ENCODE measurements at regions not wholly inside any gene's neighbourhood (a gene's known extent, or its start where the extent isn't known, plus 50 kb on each side); places are given as distances from the start of the nearest gene placed in this dataset.
"Not testable (repeated sequence)": the region's sequence is repeated elsewhere in the genome, so short reads cannot be mapped to it uniquely, and the experiment has no call there.

DNA sequence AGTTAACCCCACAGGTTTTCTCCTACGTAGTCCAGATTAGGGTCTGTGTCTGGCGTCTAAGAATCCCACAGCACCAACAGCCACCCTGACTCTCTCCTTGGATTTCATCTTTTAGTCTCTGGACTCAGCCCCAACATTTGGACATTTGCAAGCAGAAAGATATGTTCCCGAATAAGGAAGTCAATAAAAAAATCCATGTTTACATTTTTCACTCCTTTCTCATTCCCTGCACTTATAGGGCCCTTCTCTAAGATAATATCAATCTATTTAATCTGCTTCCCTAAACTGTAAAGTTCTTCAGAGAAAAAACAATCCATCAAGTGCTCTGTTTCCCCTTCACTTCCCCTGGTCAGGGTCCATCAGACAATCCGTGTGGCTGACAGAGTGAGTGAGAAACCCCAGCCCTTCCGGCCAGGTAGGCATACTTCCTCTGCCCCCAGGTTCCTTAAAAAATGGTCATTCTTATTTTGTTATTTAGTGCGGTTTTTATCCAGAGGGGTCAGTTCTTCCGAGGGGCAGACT, 105.9 kb upstream of the CDC42BPA start:
- no peak for ATAC-seq
- Mint-ChIP-seq H3K36me3 (no peaks in the 10 kb centered on the region), H3K27ac (no peak overlapping the region), H3K27me3 (peaks cover 11 to 25% (median 22%) of the 10 kb centered on the region in 5 donors), H3K4me3 (no peak overlapping the region), H3K9me3 (no peaks in the 10 kb centered on the region), H3K4me1 (peaks cover 0 to 2% (median 0%) of the 10 kb centered on the region in 4 donors)
- DNase-seq = no peak
- POLR2A ChIA-PET = no interaction called here

DNA sequence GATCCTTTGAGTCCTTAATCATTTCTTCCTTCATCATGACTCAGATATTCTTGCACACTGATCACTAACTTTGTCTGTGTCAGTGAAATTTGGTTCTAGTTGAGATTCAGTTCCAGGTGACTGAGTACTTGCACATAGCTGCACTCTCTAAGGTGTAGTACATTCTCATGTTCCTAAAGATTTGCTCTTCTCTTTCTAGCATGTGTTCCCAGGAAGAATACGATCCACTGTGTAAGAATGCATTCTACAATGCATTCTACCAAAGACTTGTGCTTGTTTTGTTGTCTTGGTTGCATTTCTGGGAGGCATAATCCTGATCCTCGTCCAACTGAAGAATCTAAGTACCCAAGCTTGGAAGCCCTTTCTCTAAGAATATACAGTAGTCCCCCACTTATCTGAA, 104.3 kb upstream of the CDC42BPA start:
- H3K36me3 Mint-ChIP-seq = no peaks in the 10 kb centered on the region
- H3K4me1 Mint-ChIP-seq = peaks cover 0 to 2% (median 0%) of the 10 kb centered on the region in 4 donors
- ATAC-seq = no peak
- POLR2A ChIA-PET = no interaction called here
- H3K9me3 Mint-ChIP-seq = no peaks in the 10 kb centered on the region
- no peak overlapping the region for H3K4me3 Mint-ChIP-seq
- no peak overlapping the region for H3K27ac Mint-ChIP-seq
- H3K27me3 Mint-ChIP-seq = peaks cover 11 to 23% (median 18%) of the 10 kb centered on the region in 5 donors
- no peak for DNase-seq

DNA sequence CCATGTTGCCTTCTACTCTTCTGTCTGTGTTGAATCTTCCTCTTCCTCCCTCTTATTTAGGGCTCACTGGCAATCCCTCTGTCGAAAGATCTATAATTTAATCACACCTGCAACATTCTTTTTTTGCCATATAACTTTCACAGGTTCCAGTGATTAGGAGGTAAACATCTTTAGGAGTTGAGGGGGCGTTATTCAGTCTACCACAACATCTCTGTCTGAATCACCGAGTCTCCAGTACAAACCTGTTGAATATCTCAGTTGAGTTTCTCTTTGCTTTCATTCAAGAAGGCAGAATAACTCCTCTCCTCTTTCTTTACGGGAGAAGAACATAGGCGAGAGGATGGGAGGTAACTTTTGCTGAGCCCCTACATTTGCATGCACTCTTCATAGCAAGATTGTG, 101.9 kb upstream of the CDC42BPA start:
- Mint-ChIP-seq H3K9me3 (no peaks in the 10 kb centered on the region), H3K4me1 (peaks cover 0 to 2% (median 0%) of the 10 kb centered on the region in 4 donors), H3K27ac (no peak overlapping the region), H3K27me3 (peaks cover 8 to 27% (median 17%) of the 10 kb centered on the region in 5 donors), H3K4me3 (no peak overlapping the region), H3K36me3 (no peaks in the 10 kb centered on the region)
- ATAC-seq = no peak
- DNase-seq = no peak
- POLR2A ChIA-PET = no interaction called here

DNA sequence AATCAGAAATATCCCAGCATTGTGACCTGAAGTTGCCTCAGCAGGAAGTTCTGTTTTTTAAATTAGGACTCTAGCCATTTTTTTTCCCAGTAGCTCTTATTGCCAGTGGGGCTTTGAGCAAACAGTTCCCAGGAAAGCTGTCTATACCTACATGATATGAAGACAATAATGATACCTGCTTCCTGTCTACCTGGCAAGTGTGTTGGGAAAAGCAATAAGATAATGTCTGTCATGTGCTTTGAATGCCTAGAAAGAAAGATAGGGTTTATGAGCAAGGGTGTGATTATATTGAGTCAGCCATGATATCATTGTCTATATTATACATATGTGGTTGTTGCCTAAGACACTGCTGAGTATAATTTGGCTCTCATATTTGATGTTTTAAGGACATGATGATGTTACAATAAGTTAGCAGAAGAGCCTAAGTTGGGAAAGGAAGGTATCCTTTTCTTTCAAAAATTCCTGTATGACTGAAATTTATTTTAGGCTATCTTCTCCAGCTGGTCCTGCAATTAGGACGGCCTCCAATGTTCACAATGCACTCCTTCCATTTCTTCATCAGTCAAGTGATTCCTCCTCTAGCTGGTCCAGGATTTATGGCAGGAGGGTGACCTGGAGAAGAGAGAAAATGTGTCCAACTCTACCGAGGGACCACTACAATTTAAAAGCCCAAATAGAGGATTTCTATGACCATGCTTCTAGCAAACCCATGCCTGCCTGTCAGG, 99.6 kb upstream of the CDC42BPA start:
- Mint-ChIP-seq H3K4me1 (peaks cover 0 to 2% (median 0%) of the 10 kb centered on the region in 4 donors), H3K36me3 (no peaks in the 10 kb centered on the region), H3K9me3 (no peaks in the 10 kb centered on the region), H3K4me3 (no peak overlapping the region), H3K27me3 (peaks cover 7 to 28% (median 12%) of the 10 kb centered on the region in 5 donors), H3K27ac (no peak overlapping the region)
- POLR2A ChIA-PET = no interaction called here
- ATAC-seq = no peak
- no peak for DNase-seq

DNA sequence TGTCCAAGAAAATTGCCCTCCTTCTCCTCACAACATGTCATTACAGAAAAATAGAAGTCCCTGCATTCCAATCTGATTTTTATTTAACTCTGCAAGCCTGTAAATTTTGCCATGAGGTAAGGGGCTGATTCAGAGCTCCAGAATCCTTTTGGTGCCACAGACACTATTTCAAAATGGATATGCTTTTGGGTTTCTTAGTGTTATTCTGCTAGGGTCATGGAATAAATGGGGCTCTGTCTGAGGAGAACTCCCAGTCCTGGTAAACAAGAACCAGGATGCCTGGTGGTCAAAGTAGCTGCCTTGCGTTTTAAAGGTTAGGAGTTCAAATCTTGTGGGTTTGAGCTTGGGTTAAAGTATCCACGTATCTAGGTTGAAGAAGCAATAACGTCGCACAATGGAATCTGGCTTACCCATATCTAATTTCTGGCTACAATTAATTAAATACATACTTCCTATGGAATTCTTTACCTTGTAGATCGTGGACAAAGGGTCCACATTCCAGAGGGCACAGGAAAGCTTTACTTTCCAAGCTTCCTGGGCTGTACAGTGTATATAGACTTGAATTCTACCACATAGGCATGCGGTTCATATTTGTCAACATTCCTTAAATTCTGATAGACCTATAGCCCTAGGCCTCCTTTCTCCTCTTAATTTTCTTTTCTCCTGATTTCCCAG, 98.0 kb upstream of the CDC42BPA start:
- no peaks in the 10 kb centered on the region for H3K9me3 Mint-ChIP-seq
- no peak overlapping the region for H3K27ac Mint-ChIP-seq
- H3K4me3 Mint-ChIP-seq = no peak overlapping the region
- peaks cover 3 to 26% (median 8%) of the 10 kb centered on the region in 5 donors for H3K27me3 Mint-ChIP-seq
- POLR2A ChIA-PET = no interaction called here
- DNase-seq (no peak), ATAC-seq (no peak)
- peaks cover 0 to 2% (median 0%) of the 10 kb centered on the region in 4 donors for H3K4me1 Mint-ChIP-seq
- no peaks in the 10 kb centered on the region for H3K36me3 Mint-ChIP-seq

DNA sequence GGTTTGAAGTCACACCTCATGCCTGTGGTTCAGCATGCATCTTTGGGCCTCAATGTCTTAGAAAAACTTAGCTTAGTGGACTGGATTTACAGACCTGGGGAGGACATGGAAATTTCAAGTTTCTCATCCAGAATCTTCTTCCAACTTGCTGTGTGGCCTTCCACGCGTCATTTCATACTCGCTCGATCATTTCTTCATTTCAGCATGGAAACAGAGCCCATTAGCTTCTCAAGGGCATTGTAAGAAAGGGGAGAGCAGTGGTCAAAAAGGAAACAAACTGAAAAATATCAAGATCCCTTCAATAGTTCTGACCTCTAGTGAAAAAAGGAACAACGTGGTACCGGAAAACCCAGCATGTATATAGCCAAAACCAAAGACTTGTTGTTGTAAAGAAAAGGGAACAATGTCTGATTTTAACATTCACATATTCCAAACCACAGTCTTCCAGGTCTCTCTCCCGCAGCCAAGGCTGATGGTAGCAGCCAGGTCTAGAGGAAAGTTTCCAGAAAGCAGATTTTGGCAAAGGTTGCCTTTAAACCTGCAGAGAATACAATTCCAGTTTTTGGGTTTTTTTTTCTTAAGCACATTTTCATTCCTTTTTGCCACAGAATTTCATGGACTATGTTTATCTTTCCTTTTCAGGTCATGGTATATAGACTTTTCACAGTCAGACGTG, 97.0 kb upstream of the CDC42BPA start:
- H3K4me1 Mint-ChIP-seq = peaks cover 0 to 2% (median 0%) of the 10 kb centered on the region in 4 donors
- POLR2A ChIA-PET = no interaction called here
- ATAC-seq = no peak
- H3K27me3 Mint-ChIP-seq = peaks cover 3 to 33% (median 15%) of the 10 kb centered on the region in 5 donors
- no peak overlapping the region for H3K4me3 Mint-ChIP-seq
- H3K36me3 Mint-ChIP-seq = no peaks in the 10 kb centered on the region
- DNase-seq = no peak
- H3K9me3 Mint-ChIP-seq = no peaks in the 10 kb centered on the region
- no peak overlapping the region for H3K27ac Mint-ChIP-seq

DNA sequence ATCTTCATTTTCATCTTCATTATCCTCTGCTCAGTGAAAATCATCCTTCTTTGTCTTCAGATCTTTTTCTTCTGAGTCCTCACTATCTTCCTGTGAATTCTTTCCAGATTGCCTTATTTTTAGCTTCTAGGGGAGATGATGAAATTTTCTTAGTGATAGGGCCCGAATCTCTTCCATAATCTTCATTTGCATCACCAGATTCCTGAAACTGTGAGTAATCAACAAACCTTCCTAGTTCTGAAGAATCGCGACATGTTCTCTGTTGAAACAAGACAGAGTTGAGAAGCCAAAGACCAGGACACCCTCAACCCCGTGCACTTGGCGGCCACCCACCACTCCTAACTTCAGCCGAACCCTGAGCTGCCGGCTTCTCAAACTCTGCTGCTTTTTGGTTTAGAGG, 92.8 kb upstream of the CDC42BPA start:
- POLR2A ChIA-PET = no interaction called here
- H3K27me3 Mint-ChIP-seq = peaks cover 5 to 43% (median 28%) of the 10 kb centered on the region in 5 donors
- H3K9me3 Mint-ChIP-seq = peaks cover 0 to 21% (median 3%) of the 10 kb centered on the region in 9 donors

DNA sequence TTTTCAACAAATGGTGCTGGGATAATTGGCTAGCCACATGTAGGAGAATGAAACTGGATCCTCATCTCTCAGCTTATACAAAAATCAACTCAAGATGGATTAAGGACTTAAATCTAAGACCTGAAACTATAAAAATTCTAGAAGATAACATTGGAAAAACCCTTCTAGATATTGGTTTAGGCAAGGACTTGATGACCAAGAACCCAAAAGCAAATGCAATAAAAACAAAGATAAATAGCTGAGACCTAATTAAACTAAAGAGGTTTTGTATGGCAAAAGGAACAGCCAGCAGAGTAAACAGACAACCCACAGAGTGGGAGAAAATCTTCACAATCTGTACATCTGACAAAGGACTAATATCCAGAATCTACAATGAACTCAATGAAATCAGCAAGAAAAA, 88.0 kb upstream of the CDC42BPA start:
- POLR2A ChIA-PET, H3K36me3 Mint-ChIP-seq, H3K4me3 Mint-ChIP-seq, ATAC-seq, DNase-seq, H3K4me1 Mint-ChIP-seq, H3K27ac Mint-ChIP-seq: not testable (repeated sequence)
- Mint-ChIP-seq H3K27me3 (peaks cover 12 to 58% (median 36%) of the 10 kb centered on the region in 5 donors), H3K9me3 (peaks cover 0 to 21% (median 8%) of the 10 kb centered on the region in 9 donors)

More for the DNA sequence above, 92.8 kb upstream of the CDC42BPA start:
- ATAC-seq = no peak
- Mint-ChIP-seq H3K4me3 (no peak overlapping the region), H3K27ac (no peak overlapping the region), H3K36me3 (no peaks in the 10 kb centered on the region), H3K4me1 (no peaks in the 10 kb centered on the region)
- DNase-seq = no peak

DNA sequence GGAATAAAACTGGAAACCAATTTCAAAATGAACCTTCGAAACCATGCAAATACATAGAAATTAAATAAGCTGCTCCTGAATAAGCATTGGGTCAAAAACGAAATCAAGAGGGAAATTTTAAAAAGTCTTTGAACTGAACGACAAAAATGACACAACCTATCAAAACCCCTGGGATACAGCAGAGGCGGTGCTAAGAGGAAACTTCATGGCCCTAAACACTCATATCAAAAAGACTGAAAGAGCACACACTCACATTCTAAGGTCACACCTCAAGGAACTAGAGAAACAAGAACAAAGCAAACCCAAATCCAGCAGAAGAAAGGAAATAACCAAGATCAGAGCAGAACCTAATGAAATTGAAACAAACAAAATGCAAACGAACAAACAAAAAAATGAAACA, 85.2 kb upstream of the CDC42BPA start:
- H3K27ac Mint-ChIP-seq = no peak overlapping the region
- peaks cover 19 to 49% (median 37%) of the 10 kb centered on the region in 5 donors for H3K27me3 Mint-ChIP-seq
- DNase-seq (no peak), ATAC-seq (no peak)
- no peak overlapping the region for H3K4me3 Mint-ChIP-seq
- POLR2A ChIA-PET = no interaction called here
- H3K4me1 Mint-ChIP-seq = no peaks in the 10 kb centered on the region
- peaks cover 0 to 25% (median 9%) of the 10 kb centered on the region in 9 donors for H3K9me3 Mint-ChIP-seq
- peaks cover 0 to 8% (median 4%) of the 10 kb centered on the region in 3 donors for H3K36me3 Mint-ChIP-seq

DNA sequence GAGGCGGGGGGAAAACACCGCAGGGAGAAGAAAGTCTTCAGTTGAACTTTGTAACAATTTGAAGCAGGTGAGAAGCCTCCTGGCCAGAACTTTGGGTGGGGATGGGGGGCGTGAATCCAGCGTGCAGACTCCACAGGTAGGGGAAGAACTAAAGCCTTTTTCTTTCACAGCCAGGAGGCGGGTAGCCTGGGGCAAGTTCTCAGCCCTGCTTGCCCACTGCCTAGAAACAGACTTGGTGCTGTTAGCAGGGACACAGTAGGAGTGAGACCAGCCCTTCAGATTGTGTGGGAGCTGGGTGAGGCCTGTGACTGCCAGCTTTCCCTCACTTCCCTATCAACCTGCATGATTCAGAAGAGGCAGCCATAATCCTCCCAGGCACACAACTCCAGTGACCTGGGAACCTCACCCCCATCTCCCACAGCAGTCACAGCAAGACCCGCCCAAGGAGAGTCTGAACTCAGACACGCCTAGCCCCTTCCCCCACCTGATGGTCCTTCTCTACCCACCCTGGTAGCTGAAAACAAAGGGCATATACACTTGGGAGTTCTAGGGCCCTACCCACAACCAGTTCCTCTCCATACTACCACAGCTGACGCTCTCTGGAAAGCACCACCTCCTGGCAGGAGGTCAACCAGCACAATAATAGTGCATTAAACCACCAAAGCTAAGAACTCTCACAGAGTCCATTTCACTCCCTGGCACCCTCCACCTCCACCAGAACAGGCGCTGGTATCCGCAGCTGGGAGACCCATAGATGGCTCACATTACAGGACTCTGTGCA, 83.5 kb upstream of the CDC42BPA start:
- peaks cover 0 to 7% (median 0%) of the 10 kb centered on the region in 4 donors for H3K4me1 Mint-ChIP-seq
- no peak for ATAC-seq

DNA sequence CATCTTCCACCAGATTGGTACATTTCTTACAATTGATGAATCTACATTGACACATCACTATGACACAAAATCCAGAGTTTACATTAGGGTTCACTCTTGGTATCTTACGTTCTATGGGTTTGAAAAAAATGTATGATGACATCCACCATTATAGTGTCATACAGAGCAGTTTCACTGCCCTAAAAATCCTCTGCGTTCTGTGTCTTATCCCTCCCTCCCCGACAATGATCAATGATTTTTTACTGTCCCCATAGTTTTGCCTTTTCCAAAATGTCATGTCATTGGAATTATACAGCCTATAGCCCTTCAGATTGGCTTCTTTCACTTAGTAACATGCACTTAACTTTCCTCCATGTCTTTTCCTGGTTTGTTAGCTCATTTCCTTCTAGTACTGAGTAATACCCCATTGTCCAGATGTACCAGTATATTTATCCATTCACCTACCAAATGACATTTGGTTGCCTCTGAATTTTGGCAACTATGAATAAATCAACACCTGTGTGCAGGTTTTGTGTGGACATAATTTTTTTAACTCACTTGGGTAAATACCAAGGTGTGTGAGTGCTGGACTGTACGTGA, 80.9 kb upstream of the CDC42BPA start:
- DNase-seq (no peak), ATAC-seq (no peak)
- H3K4me3 Mint-ChIP-seq = no peak overlapping the region
- peaks cover 0 to 9% (median 0%) of the 10 kb centered on the region in 4 donors for H3K4me1 Mint-ChIP-seq
- H3K36me3 Mint-ChIP-seq = peaks cover 0 to 8% (median 4%) of the 10 kb centered on the region in 3 donors
- H3K9me3 Mint-ChIP-seq = peaks cover 0 to 8% (median 0%) of the 10 kb centered on the region in 9 donors
- H3K27me3 Mint-ChIP-seq = peaks cover 22 to 37% (median 26%) of the 10 kb centered on the region in 5 donors
- POLR2A ChIA-PET = no interaction called here
- H3K27ac Mint-ChIP-seq = no peak overlapping the region

More for the DNA sequence above, 83.5 kb upstream of the CDC42BPA start:
- peaks cover 0 to 8% (median 0%) of the 10 kb centered on the region in 9 donors for H3K9me3 Mint-ChIP-seq
- POLR2A ChIA-PET = no interaction called here
- no peak overlapping the region for H3K4me3 Mint-ChIP-seq
- H3K27ac Mint-ChIP-seq = no peak overlapping the region
- peaks cover 0 to 8% (median 4%) of the 10 kb centered on the region in 3 donors for H3K36me3 Mint-ChIP-seq
- no peak for DNase-seq
- peaks cover 18 to 47% (median 33%) of the 10 kb centered on the region in 5 donors for H3K27me3 Mint-ChIP-seq
